ENCODE measurements at regions not wholly inside any gene's neighbourhood (a gene's known extent, or its start where the extent isn't known, plus 50 kb on each side); places are given as distances from the start of the nearest gene placed in this dataset.

DNA sequence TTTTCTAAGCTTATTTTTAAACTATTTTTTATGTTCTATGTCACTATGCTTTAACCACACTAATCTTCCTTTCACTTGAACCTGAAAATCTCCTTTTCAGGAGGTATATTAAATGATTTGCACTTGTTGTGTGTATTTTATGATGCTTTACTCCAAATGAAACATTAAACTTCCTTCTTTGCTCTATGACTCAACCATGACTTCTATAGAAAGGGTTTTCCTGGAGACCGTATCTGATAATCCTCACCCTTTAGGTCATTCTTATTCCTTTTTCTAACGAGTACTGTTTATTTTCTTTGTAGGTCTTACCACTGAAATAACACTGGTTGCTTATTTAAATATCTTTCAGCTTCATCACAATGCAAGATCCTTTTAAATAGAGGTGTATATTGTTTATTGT lies 1163.2 kb downstream of the PCDH18 start:
- no peak for DNase-seq

DNA sequence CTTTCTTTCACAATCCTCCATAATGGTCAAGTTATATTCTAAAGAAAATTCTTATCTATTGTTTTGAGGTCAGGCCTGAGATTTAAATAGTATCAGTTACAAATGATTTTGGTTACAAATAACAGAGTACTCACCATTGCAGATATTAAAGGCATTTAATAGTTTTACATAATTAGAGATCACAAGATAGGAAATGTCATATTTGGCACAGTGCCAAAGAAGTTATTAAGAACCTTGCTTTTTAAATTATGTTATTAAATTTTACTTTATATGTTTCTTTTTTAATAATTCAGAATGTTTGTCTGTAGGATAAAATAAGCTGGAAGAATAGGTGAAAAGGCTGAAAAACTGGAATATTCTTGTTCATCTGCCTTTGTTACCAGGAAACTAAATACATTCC lies 1174.7 kb downstream of the PCDH18 start:
- no peak for DNase-seq

DNA sequence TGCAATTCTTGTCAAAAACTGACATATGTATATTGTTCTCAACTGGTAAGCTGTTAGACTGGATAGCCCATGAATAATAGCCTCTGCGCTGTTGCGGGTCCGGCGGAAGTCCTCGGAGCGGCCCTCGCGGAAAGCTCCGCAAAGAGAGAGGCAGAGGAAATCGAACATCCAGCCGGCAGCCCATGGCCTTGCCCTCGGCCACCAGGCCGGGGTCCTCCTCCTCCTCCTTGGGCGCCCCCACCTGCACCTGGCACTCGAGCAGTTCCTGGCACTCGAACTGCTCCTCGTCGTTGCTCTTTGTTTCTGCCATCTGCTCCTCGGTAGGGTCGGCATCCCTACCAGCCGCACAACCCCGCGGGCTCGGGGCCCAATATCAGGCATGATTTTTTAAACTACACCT lies 1176.3 kb downstream of the PCDH18 start:
- no peak for DNase-seq

DNA sequence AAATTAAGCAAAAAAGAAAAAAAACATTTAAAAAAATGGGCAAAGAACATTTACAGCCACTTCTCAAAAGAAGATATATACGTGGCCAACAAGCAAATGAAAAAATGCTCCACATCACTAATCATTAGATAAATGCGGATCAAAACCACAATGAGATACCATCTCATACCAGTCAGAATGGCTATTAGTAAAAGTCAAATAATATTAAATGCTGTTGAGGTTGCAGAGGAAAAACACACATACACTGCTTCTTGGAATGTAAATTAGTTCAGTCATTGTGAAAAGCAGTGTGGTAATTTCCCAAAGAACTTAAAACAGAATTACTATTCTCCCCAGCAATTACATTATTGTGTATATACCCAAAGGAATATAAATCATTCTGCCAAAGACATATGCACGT lies 1189.0 kb downstream of the PCDH18 start:
- DNase-seq: no peak

DNA sequence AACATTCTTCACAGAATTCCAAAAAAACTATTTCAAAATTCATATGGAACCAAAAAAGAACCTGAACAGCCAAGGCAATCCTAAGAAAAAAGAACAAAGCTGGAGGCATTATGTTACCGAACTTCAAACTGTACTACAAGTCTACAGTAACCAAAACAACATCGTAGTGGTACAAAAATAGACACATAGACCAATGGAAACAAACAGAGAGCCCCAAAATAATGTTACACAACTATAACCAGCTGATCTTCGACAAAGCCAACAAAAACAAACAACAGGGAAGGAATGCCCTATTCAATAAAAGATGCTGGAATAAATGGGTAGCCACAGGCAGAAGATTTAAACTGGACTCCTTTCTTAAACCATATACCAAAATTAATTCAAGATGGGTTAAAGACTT lies 1189.6 kb downstream of the PCDH18 start:
- no peak for DNase-seq

DNA sequence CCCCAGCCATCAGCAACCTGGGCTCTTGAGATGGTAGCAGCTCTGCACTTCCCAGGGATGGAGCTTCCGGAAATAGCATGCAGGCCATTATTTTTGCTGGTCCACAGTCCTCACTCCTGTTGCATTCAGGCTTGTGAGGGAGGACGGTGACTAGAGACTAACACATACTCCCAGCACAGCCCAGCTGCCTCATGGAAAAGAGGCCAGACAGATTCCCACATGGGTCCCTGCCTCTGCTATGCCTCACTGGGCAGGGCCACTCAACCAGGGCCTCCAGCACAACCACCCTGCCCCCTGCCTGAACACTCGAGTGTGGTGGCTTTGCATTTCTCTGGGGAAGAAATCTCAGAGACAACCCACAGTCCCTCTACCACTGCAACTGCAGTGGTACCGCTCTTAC lies 1195.1 kb downstream of the PCDH18 start:
- DNase-seq: no peak

DNA sequence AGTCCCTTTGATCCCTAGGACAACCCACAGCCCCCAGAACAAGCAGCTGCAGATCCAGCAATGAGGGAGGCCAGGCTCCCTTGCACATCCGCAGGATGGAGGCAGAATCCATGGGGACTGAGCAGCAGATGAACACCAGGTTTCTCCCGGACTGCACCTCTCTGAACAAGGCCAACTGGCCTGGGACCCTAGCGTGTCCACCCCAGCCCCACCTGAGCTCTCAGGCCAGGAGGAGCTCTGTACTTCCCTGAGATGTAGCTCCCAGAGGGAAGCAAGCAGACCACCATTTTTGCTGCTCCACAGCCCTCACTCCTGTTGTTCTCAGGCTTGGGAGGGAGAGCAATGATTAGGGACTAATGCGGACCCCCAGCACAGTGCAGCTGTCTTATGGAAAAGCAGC lies 1195.8 kb downstream of the PCDH18 start:
- DNase-seq: no peak

DNA sequence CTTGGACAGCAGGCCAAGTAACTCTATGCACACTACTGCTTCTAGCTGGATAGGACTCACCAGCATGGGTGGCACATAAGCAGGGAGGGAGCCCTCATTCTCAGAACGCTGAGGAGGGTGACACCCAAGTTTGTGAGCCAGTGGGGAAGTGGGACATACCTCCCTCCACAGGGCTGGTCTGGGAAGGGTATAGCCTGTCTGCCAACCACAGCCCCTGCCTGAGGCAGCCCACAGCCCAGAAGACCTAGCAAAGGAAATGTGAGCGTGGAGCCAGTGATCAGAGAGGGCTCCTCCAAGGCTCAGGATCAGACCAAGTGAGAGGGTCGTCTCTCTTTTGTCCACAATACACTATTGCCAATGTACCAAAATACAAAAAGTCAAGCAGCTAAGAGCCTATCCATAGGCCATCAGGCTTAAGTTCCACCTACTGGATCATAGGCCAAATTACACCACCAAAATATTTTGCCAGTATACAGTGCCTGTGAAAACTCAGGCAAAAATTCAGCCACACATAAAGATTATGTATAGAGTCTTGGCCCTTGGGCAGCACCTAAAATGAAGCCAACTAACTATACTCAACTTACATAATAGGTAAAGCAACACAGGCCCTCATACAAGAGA lies 1203.1 kb downstream of the PCDH18 start:
- no peak for DNase-seq

DNA sequence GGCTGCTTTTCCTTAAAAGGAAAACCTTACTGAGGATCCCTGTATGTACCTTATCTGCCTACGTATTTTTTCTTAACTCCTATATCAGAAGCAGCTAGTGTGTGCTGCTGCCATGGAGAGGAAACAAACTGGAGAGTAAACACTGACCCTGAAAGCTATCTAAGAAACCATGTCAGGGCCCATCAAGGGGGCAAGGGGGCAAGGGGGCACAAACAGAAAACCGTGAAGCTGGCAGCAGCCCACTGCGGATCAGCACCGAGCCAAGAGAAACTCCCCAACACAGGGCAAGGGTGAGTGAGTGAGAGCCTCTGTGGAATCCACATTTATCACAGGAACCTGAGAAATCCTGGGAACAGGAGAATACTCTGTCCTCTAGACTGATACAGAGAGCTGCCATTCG lies 1204.2 kb downstream of the PCDH18 start:
- no peak for DNase-seq

DNA sequence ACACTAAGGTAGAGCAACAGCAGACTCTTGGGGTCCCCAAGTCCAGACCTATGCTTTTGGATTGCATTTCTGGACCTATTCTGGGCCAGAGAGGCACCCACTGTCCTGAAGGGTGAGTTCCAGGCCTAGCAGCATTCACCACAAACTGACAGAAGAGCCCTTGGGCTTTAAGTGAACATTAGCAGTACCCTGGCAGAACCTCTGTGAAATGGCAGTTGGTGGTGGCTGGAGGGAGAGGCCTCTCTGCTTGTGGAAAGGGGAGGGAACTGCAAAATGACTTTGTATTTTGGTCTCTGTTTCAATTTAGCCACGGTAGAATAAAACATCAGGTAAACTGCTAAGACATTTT lies 1211.9 kb downstream of the PCDH18 start:
- no peak for DNase-seq

DNA sequence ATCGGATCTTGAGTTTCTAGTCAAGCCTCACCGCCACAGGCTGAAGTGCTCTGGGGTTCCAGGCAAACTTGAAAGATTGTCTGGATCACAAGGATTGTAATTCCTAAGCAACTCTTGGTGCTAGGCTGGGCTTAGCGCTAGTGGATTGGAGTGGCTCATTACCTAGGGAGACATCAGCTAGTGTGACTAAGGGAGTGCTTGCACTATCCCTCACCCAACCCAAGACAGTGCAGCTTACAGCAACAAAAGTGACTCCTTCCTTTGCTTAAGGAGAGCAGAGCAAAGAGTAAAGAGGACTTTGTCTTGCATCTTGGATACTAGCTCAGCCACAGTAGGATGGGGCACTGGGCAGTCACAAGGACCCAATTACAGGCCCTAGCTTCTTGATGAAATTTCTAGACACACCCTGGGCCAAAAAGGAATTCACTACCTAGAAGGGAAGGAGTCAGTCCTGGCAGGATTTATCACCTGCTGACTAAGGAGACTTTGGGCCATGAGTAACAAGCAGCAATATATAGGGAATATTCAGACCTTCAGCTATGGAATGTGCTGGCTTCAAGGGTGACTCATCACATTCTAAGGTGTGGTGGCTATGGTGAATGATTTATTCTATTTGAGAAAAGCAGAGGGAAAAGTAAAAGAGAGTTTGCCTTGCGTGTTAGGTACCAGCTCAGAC lies 1212.4 kb downstream of the PCDH18 start:
- no peak for DNase-seq

DNA sequence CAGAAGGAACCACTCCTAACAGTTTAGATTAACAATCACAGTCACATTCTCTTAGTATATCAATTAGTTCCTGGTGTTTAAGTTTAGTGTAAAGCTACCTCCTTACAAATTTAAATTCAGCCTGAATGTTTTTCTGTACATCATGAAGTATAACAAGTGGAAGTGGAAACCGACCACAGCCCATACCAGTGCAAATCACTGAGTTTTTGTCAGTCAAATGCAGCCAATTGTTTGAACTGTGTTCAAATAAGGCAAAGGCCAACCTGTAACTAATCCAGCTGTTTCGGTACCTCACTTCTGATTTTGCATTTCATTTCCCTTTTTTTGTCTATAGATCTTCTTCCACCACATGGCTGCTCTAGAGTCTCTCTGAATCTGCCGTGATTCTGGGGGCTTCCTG lies 1215.3 kb downstream of the PCDH18 start:
- no peak for DNase-seq

DNA sequence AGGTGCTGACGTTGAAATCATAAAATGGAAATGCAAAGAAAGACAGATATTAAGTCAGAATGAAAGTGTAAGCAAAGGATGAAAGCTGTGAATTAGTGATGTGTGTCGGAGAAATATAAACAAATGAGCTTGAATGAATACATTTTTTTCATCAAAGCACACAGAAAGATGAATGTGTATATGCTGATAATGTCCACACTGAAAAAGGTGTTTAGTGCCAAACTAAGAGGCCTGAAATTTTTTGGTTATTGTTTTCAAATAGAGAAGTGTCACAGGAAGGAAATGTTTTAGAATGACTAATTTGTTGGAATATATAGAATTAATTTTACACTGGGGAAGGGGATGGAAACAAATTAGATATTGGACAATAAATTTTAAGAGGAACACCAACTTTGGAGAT lies 1217.6 kb downstream of the PCDH18 start:
- no peak for DNase-seq

DNA sequence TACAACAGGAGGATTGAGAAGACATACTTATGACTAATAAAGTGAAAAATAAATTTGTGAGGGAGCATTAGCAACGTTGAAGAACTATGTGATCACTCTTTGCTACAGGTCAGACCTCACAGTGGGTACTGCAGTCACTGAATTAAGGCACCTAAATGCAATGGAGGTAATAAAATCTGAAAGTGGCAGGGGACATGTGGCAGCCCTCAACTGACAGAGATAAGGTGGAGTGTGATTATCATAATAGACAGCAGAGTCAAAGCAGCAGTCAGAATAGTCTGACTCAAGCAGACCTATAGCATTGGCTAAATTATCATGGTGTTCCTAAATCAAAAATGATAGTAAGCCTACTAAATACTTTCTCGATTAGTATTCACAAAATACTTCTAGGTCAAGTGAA lies 1220.5 kb downstream of the PCDH18 start:
- no peak for DNase-seq

DNA sequence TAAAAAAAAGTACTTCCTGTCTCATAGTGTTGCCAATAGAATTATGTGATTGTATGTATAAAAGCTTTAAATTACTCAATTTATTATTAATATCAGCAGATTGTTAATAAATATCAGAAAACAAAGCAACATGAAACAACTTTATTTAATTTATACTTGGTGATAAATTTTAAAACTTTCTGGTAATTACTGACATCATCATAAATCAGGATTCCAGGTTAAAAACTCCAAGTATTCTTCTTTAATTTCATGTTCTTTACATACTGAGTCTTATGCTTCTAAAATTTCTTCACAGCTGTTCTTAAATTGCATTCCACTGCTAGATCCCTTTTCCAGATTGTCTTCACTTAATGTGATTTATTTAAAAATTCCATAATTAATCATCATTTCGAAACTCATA lies 1224.5 kb downstream of the PCDH18 start:
- no peak for DNase-seq

DNA sequence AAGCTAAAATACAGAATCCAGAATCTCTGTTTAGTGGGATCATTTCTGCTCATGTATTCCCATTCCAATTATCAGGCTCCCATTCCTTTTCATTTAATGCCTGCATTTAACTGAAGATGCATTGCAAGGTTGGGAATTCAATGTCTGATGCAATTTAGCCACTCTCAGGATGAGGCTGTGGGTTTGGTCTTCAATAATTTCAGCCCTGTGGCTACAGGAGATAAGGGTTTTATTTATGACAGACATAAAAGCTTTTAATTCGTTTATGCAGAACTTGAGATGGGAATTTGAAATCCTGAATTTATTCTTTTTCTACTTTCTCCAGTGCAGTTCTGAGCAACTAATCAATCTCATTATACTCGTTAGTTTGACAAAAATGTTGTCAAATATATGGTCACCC lies 1225.9 kb downstream of the PCDH18 start:
- no peak for DNase-seq

DNA sequence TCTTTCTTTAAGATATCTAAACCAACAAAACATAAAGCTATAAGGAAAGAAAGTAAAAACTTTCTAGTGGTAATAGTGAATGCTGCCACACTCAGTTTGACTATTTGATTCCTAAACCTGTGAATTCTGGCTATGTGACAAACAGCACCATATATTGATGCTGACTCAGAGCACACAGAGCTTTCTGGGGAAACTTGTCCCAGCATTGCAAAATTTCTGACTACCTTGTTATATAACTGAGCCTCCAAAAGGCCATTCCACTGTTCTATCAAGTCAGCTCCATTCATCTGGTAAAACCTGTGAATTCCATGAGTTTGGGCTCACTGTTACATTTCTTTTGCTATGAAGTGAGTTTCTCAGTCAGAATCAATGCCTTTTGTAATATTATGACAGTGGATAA lies 1229.7 kb downstream of the PCDH18 start:
- no peak for DNase-seq

DNA sequence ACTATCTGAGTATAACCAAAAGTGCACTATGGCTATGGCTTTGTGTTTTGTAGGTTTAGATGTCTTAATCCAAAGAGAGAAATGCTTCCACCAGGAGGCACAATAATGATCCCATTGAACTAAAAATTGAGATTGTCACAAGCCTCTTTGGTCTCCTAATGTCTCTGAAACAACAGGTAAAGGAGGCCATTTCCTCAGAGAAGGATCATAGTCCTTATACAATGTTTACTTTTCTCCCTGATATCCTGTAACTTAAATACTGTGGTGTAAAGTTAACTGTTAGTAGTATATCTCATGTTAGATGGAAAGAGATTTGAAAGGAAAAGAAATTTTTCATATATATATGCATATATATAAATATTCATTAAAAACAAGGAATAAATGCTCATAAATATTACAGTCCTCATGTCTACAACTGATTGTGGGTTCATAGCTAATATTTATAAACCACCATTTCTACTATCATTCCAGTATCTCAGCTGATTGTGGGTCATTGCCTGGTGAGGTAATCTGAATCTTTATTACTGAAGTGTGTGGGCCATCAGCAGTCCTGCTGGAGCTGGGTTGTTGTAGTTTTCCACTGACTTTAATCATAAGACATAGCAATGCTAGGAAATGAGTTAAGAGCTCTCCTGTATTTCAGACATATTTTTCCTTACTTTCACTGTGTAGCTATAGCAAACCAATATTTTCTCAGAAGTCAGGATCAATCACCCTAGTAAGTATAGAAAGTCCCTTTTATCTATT lies 1230.4 kb downstream of the PCDH18 start:
- DNase-seq: no peak

DNA sequence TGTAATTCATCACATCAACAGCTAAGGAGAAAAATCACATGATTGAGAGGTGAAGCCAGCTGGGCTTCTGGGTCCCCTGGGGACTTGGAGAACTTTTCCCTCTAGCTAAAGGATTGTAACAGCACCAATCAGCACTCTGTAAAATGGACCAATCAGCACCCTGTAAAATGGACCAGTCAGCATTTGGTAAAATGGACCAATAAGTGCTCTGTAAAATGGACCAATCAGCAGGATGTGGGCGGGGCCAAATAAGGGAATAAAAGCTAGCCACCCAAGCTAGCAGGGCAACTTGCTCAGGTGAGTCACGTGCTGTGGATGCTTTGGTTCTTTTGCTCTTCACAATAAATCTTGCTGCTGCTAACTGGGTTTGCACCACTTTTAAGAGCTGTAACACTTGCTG lies 1248.3 kb downstream of the PCDH18 start:
- no peak for DNase-seq

DNA sequence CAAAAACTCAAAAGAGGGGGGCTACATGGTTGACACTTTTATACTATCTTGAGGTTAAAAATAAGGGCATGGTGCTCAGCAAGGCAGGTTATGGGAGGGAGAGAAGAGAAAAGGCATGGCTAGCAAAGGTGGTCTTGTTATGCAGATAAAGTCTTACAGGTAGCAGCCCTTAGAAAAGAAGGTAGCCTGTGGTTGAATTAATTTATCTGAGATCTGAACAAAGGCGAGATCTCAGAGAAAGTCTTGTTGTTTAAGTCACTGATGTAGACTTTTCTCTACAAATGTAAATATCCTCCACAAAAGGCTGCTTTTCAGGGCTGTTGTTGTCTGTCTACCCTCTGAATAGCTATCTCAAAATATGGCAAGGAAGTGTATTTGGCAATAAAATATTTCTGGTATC lies 1250.4 kb downstream of the PCDH18 start:
- DNase-seq: no peak

DNA sequence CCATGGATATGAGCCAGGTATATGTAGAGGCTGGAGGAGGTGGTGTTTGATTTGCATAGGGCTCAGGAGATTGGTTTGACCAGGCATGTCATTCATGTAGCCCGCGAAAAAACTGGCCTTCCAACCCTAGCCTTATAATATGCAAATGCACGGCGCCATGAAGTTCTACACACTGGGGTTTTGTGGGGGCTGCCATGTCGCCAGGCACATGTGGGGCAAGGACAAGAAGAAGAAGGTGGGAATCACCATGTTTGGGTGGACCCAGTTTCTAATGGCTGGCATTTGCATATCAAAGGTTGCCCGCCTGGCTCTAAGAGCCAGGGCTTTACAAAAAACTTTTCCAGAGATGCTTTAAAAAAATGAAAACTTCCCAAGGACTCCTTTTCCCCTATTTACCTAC lies 1251.0 kb downstream of the PCDH18 start:
- DNase-seq: no peak

DNA sequence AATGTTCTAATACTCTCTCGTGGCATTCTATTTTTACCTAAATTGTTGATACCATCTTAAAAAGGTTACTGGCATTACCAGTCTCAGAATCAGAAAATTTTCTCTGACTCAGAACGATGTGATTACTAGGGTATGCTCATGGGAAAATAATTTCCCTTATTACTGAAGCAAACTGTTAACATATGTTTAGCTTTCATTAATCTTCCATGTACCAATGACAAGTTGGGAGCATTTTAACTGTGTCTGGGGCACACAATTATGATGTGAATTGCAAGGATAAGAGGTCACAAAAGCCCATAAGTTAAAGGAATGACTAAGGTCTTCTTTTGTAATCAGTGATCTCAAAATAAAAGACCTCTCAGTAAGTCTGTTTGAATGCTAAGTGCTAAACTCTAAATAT lies 1254.6 kb downstream of the PCDH18 start:
- peak; percentile 54 for DNase-seq

DNA sequence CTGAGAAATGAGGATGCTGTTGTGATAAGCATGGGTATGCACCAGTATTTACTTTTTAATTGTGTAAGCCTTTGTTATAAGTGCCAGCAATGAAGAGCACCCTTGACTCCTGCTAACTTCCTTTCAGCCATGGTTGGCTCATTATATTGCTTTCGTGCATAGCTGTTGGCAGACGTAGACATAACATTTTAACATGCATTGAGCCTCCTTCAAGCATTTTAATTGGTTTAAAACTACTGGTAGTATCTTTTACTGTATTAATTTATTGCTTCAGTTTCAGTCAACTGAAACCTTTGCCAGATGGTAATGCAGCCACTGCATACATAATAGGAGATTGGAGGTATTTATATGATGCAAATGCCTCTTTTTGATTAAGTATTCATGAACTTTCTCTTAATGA lies 1285.4 kb downstream of the PCDH18 start:
- DNase-seq: peak; percentile 51

DNA sequence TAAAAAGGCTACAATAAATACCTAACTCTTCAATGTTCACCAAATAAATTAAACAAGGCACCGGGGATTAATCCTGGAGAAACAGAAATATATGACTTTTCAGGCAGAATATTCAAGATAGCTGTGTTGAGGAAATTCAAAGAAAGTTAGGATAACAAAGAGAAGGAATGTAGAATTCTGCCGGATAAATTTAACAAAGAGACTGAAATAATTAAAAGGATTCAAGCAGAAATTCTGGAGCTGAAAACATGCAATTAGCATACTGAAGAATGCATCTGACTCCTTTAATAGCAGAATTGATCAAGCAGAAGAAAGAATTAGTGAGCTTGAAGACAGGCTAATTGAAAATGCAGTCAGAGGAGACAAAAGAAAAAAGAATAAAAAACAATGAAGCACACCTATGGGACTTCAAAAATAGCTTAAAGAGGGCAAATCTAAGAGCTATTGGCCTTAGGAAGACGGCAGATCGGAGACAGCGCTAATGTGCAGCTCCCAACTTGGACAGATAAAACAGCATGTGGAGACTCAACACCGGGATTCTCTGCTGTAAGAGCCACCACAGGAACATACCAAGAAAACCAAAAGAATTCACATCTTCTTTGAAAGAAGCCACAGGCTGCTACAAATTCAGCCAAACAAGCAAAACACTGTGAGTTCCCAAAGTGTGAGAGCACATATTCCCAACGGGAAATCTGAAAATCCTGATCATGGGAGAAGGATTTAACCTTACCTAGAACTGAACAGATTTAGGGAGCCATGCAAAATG lies 1290.9 kb downstream of the PCDH18 start:
- no peak for DNase-seq
